IMR-90 (cell line): ENCODE measurements at regions not wholly inside any gene's neighbourhood (a gene's known extent, or its start where the extent isn't known, plus 50 kb on each side); places are given as distances from the start of the nearest gene placed in this dataset.

ENCODE experiments used
- ATAC-seq: fragments of 200-7000 bp; cut with Tn5 transposase; 2 replicates; pipeline ENCODE4 v1.9.1; 2020; ENCODE audit warnings: low read depth, mild to moderate bottlenecking, moderate library complexity
- BruUV-seq: library from RNA; stranded (reverse); fragments of 400-500 nt; replicated peaks from 2 replicates; lab custom pipeline; 2021; lab: Mats Ljungman, UMichigan
- CTCF ChIA-PET: fragments of 300-600 bp; formaldehyde crosslinking; extraction: SDS; loops from one replicate; lab custom pipeline; 2021; ENCODE audit warnings: antibody characterized with exemption; lab: Yijun Ruan, JAX
- POLR2A ChIA-PET: fragments of 300-600 bp; sonication (Branson Sonifier 250); formaldehyde crosslinking; loops from one replicate; lab custom pipeline; 2022; ENCODE audit warnings: antibody characterized with exemption; ENCODE audit not compliant: unreplicated experiment; lab: Charles Lee
- DNase-seq: peaks from one replicate; pipeline ENCODE4 v3.0.0; 2013
- H2AFZ ChIP-seq: replicated peaks from 2 replicates; pipeline ENCODE3; 2013; ENCODE audit warnings: low read length, mild to moderate bottlenecking; ENCODE audit not compliant: poor library complexity
- H2AK5ac ChIP-seq: 2 replicates; pipeline ENCODE4 v1.6.1; 2013; ENCODE audit warnings: low read depth, low read length, inconsistent platforms
- H2AK9ac ChIP-seq: replicated peaks from 2 replicates; pipeline ENCODE3; 2013; ENCODE audit warnings: mild to moderate bottlenecking, low read depth, low read length, moderate library complexity; ENCODE audit not compliant: poor library complexity
- H2BK120ac ChIP-seq: 2 replicates; pipeline ENCODE4 v1.6.1; 2013; ENCODE audit warnings: low read depth, low read length, inconsistent platforms
- H2BK15ac ChIP-seq: 3 replicates; pipeline ENCODE4 v1.6.1; 2013; ENCODE audit warnings: low read depth, low read length, inconsistent platforms
- H2BK20ac ChIP-seq: 2 replicates; pipeline ENCODE4 v1.6.1; 2013; ENCODE audit warnings: low read depth, mild to moderate bottlenecking, inconsistent platforms, low read length, moderate library complexity
- H2BK5ac ChIP-seq: 2 replicates; pipeline ENCODE4 v1.6.1; 2013; ENCODE audit warnings: mild to moderate bottlenecking, low read depth, low read length, inconsistent platforms; ENCODE audit not compliant: poor library complexity, severe bottlenecking
- H3K14ac ChIP-seq: replicated peaks from 2 replicates; pipeline ENCODE4 v1.6.1; 2013; ENCODE audit warnings: low read depth, low read length, inconsistent platforms
- H3K18ac ChIP-seq: 2 replicates; pipeline ENCODE4 v1.6.1; 2013; ENCODE audit warnings: low read depth, low read length, control low read depth
- H3K23ac ChIP-seq: 2 replicates; pipeline ENCODE4 v1.6.1; 2013; ENCODE audit warnings: low read depth, low read length, inconsistent platforms
- H3K27ac ChIP-seq: 2 replicates; pipeline ENCODE4 v1.5.1; 2013; ENCODE audit warnings: mild to moderate bottlenecking, control low read depth, low read length; ENCODE audit not compliant: insufficient read depth
- H3K27me3 ChIP-seq: 2 replicates; pipeline ENCODE4 v1.6.1; 2013; ENCODE audit warnings: low read length; ENCODE audit not compliant: control insufficient read depth, insufficient read depth
- H3K36me3 ChIP-seq: 2 replicates; pipeline ENCODE4 v1.6.1; 2013; ENCODE audit warnings: low read length, mixed read lengths; ENCODE audit not compliant: control insufficient read depth, insufficient read depth
- H3K4ac ChIP-seq: 2 replicates; pipeline ENCODE4 v1.6.1; 2013; ENCODE audit warnings: low read depth, low read length, inconsistent platforms
- H3K4me1 ChIP-seq: 2 replicates; pipeline ENCODE4 v1.6.1; 2013; ENCODE audit warnings: low read length, mixed read lengths; ENCODE audit not compliant: control insufficient read depth, insufficient read depth
- H3K4me2 ChIP-seq: 2 replicates; pipeline ENCODE4 v1.6.1; 2013; ENCODE audit warnings: low read depth, mild to moderate bottlenecking, control low read depth, low read length, moderate library complexity
- H3K4me3 ChIP-seq: 2 replicates; pipeline ENCODE4 v1.5.1; 2013; ENCODE audit warnings: low read depth, mild to moderate bottlenecking, control low read depth, low read length, moderate library complexity; ENCODE audit not compliant: insufficient read depth
- H3K56ac ChIP-seq: 2 replicates; pipeline ENCODE4 v1.6.1; 2013; ENCODE audit warnings: low read length, inconsistent platforms; ENCODE audit not compliant: insufficient read depth; ENCODE audit errors: extremely low read depth
- H3K79me1 ChIP-seq, 2 experiments: 2 replicates each; pipeline ENCODE4 v1.6.1; 2013; ENCODE audit warnings: low read length in 2 of 2, inconsistent platforms in 1 of 2, low read depth in 1 of 2
- H3K9ac ChIP-seq: 2 replicates; pipeline ENCODE4 v1.6.1; 2013; ENCODE audit warnings: low read depth, low read length, control low read depth
- H3K9me1 ChIP-seq: 2 replicates; pipeline ENCODE4 v1.6.1; 2013; ENCODE audit warnings: low read length, inconsistent platforms; ENCODE audit not compliant: insufficient read depth
- H3K9me3 ChIP-seq: 2 replicates; pipeline ENCODE4 v1.6.1; 2013; ENCODE audit warnings: low read length; ENCODE audit not compliant: control insufficient read depth, insufficient read depth
- H4K20me1 ChIP-seq: 2 replicates; pipeline ENCODE4 v1.6.1; 2013; ENCODE audit warnings: low read length, inconsistent platforms; ENCODE audit not compliant: insufficient read depth
- H4K5ac ChIP-seq: 2 replicates; pipeline ENCODE4 v1.6.1; 2013; ENCODE audit warnings: mild to moderate bottlenecking, low read depth, low read length, control low read depth
- H4K8ac ChIP-seq, 2 experiments: 2 replicates each; pipeline ENCODE4 v1.6.1; 2013; ENCODE audit warnings: low read depth in 2 of 2, low read length in 2 of 2, control low read depth in 1 of 2, inconsistent platforms in 1 of 2
- H4K91ac ChIP-seq: 2 replicates; pipeline ENCODE4 v1.6.1; 2013; ENCODE audit warnings: low read depth, low read length, inconsistent platforms; ENCODE audit not compliant: insufficient read depth
- BHLHE40 ChIP-seq: fragments of 150-350 bp; IDR thresholded peaks from 2 replicates; pipeline ENCODE4 v1.6.1; 2016; ENCODE audit warnings: mild to moderate bottlenecking, low read depth, low read length
- CEBPB ChIP-seq: IDR thresholded peaks from 2 replicates; pipeline ENCODE4 v1.6.1; 2012; ENCODE audit warnings: low read depth, low read length, improper control_type of control experiment
- CHD1 ChIP-seq: IDR thresholded peaks from 2 replicates; pipeline ENCODE4 v1.6.1; 2012; ENCODE audit warnings: low read depth, low read length, improper control_type of control experiment
- CTCF ChIP-seq: conservative IDR thresholded peaks from 2 replicates; pipeline ENCODE4 v1.5.1; 2012; ENCODE audit warnings: mild to moderate bottlenecking, low read depth, low read length, improper control_type of control experiment
- FOS ChIP-seq: fragments of 150-350 bp; IDR thresholded peaks from 2 replicates; pipeline ENCODE4 v1.6.1; 2016; ENCODE audit warnings: low read depth, low read length
- MAFK ChIP-seq: IDR thresholded peaks from 2 replicates; pipeline ENCODE4 v1.6.1; 2012; ENCODE audit warnings: low read depth, low read length, improper control_type of control experiment
- MAZ ChIP-seq: IDR thresholded peaks from 2 replicates; pipeline ENCODE4 v1.6.1; 2012; ENCODE audit warnings: low read depth, mild to moderate bottlenecking, low read length, improper control_type of control experiment, moderate library complexity, borderline replicate concordance
- MXI1 ChIP-seq: IDR thresholded peaks from 2 replicates; pipeline ENCODE4 v1.6.1; 2012; ENCODE audit warnings: low read depth, mild to moderate bottlenecking, low read length, moderate library complexity, borderline replicate concordance
- NFE2L2 ChIP-seq: fragments of 150-350 bp; IDR thresholded peaks from 2 replicates; pipeline ENCODE4 v1.6.1; 2016; ENCODE audit warnings: low read depth, mild to moderate bottlenecking, low read length
- POLR2A ChIP-seq: IDR thresholded peaks from 2 replicates; pipeline ENCODE4 v1.6.1; 2012; ENCODE audit warnings: mild to moderate bottlenecking, low read depth, low read length
- RAD21 ChIP-seq: IDR thresholded peaks from 2 replicates; pipeline ENCODE4 v1.6.1; 2012; ENCODE audit warnings: low read length, improper control_type of control experiment
- RCOR1 ChIP-seq: IDR thresholded peaks from 2 replicates; pipeline ENCODE4 v1.6.1; 2012; ENCODE audit warnings: mild to moderate bottlenecking, low read length, improper control_type of control experiment; ENCODE audit not compliant: insufficient replicate concordance
- RFX5 ChIP-seq: IDR thresholded peaks from 2 replicates; pipeline ENCODE4 v1.8.0; 2012; ENCODE audit warnings: low read depth, mild to moderate bottlenecking, low read length, moderate library complexity
- SMC3 ChIP-seq: fragments of 150-350 bp; IDR thresholded peaks from 2 replicates; pipeline ENCODE4 v1.6.1; 2016; ENCODE audit warnings: low read depth, mild to moderate bottlenecking, antibody characterized with exemption, low read length, moderate library complexity
- USF2 ChIP-seq: fragments of 150-350 bp; IDR thresholded peaks from 2 replicates; pipeline ENCODE4 v1.6.1; 2017; ENCODE audit warnings: mild to moderate bottlenecking, antibody characterized with exemption, low read length, low read depth
- WGBS, 2 experiments: methylation state at CpG; one replicate each; pipeline versions ENCODE4 v1.1.5 to v1.1.7; 2013; ENCODE audit warnings: missing lambda C conversion rate in 2 of 2; ENCODE audit not compliant: insufficient read length in 1 of 2; ENCODE audit errors: extremely low coverage in 2 of 2; 5-methylcytosine and 5-hydroxymethylcytosine counted together
- dilution Hi-C: fragments of 300-500 bp; cut with HindIII; formaldehyde crosslinking; loops from one replicate; pipeline ENCODE4 v1.14.3; 2018; ENCODE audit warnings: low sequenced_read_pairs; ENCODE audit not compliant: unreplicated experiment
- in situ Hi-C: fragments of 300-500 bp; cut with MboI; formaldehyde crosslinking; loops from 3 replicates; pipeline ENCODE4 v1.14.3; 2019; ENCODE audit warnings: low sequenced_read_pairs, inconsistent platforms, mixed read lengths
- intact Hi-C: fragments of 100-400 bp; cut with micrococcal nuclease; formaldehyde crosslinking; loops from 2 replicates; pipeline ENCODE4 v1.10.0; 2022
- TF ChIP-seq, protein P1 (sequence below): fragments of 150-350 bp; IDR thresholded peaks from 2 replicates; pipeline ENCODE4 v1.6.1; 2016; ENCODE audit warnings: low read depth, mild to moderate bottlenecking, low read length, moderate library complexity, borderline replicate concordance

DNA sequence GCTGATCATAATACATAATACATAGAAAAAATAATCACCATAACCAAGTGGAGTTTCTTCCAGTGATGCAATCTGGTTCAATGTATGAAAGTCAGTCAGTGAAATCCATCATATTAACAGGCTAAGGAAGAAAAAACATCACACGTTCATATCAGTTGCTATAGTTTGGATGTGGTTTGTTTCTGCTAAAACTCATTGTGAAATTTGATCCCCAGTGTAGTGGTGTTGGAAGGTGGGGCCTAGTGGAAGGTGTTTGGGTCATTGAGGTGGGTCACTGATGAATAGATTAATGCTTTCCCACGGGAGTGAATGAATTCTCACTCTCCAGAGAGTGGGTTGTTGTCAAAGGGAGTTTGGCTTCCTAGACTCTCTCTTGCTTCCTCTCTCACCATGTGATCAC lies 84.6 kb upstream of the PTGDR start:
- CTCF ChIA-PET, result no interaction called here
- H2BK120ac ChIP-seq, result no peak overlapping the region
- no peak overlapping the region for H3K4me3 ChIP-seq
- intact Hi-C loops, result no loop called here
- no peak overlapping the region for H3K9ac ChIP-seq
- no peak overlapping the region for H3K23ac ChIP-seq
- H3K4ac ChIP-seq, result no peak overlapping the region
- H3K9me3 ChIP-seq, result peaks cover 5% of the 10 kb centered on the region; the same call in 1 of the 2 replicates
- no peak overlapping the region for H3K4me2 ChIP-seq
- H3K4me1 ChIP-seq, result no peaks in the 10 kb centered on the region
- ATAC-seq (no peak), DNase-seq (no peak)
- no peaks in the 10 kb centered on the region for H3K36me3 ChIP-seq
- no peak overlapping the region for H3K27ac ChIP-seq
- BruUV-seq, result no TSS peak
- WGBS, 2 experiments, result no CpG with 5 or more reads among the region's 2 CpGs
- H3K27me3 ChIP-seq, result peaks cover 12% of the 10 kb centered on the region
- H3K18ac ChIP-seq, result no peak overlapping the region
- no peak overlapping the region for H2BK15ac ChIP-seq
- dilution Hi-C loops, result no loop called here
- H4K91ac ChIP-seq, result no peak overlapping the region
- H3K9me1 ChIP-seq, result no peaks in the 10 kb centered on the region
- H2AFZ ChIP-seq, result no peak overlapping the region
- in situ Hi-C loops, result no loop called here
- no peak overlapping the region for H3K56ac ChIP-seq
- H2BK20ac ChIP-seq, result no peak overlapping the region
- no peak overlapping the region for H2AK5ac ChIP-seq
- POLR2A ChIA-PET, result no interaction called here
- H4K20me1 ChIP-seq, result no peaks in the 10 kb centered on the region
- no peak overlapping the region for H4K8ac ChIP-seq
- no peak overlapping the region for H3K14ac ChIP-seq
- no peak overlapping the region for H2AK9ac ChIP-seq
- no peak overlapping the region for H4K5ac ChIP-seq
- TF ChIP-seq POLR2A (no peak), RAD21 (no peak), MXI1 (no peak), FOS (no peak), MAFK (no peak), BHLHE40 (no peak), CHD1 (no peak), CTCF (no peak), MAZ (no peak), NFE2L2 (no peak), RFX5 (no peak), RCOR1 (no peak), CEBPB (no peak), USF2 (no peak), SMC3 (no peak)
- TF ChIP-seq, protein P1, sequence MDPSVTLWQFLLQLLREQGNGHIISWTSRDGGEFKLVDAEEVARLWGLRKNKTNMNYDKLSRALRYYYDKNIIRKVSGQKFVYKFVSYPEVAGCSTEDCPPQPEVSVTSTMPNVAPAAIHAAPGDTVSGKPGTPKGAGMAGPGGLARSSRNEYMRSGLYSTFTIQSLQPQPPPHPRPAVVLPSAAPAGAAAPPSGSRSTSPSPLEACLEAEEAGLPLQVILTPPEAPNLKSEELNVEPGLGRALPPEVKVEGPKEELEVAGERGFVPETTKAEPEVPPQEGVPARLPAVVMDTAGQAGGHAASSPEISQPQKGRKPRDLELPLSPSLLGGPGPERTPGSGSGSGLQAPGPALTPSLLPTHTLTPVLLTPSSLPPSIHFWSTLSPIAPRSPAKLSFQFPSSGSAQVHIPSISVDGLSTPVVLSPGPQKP, result no peak
- no peaks in the 10 kb centered on the region for H3K79me1 ChIP-seq
- H2BK5ac ChIP-seq, result no peak overlapping the region
